GM19397 (cell line): ENCODE measurements at regions not wholly inside any gene's neighbourhood (a gene's known extent, or its start where the extent isn't known, plus 50 kb on each side); places are given as distances from the start of the nearest gene placed in this dataset.

Experiments used
- ATAC-seq: cut with Tn5 transposase; IDR thresholded peaks from one replicate; pipeline ENCODE4 v1.9.1; 2021; ENCODE audit warnings: mild to moderate bottlenecking, moderate library complexity; ENCODE audit not compliant: unreplicated experiment

DNA sequence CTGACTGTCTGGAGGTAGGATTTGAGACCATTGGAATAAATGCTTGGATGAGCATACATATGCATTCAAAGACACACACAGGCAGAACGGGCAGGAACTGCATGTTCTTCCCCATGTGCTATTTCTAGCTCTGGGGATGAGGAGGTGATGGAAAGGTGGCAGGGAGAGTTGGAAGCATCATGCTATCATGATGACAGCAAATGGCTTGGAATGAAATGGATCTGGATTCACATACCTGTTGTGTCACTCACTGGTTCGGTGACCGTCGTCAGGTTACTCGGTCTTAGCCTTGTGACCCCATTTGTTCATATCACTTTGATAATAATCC lies 627.9 kb upstream of the KIRREL3 start:
- ATAC-seq, result no peak

DNA sequence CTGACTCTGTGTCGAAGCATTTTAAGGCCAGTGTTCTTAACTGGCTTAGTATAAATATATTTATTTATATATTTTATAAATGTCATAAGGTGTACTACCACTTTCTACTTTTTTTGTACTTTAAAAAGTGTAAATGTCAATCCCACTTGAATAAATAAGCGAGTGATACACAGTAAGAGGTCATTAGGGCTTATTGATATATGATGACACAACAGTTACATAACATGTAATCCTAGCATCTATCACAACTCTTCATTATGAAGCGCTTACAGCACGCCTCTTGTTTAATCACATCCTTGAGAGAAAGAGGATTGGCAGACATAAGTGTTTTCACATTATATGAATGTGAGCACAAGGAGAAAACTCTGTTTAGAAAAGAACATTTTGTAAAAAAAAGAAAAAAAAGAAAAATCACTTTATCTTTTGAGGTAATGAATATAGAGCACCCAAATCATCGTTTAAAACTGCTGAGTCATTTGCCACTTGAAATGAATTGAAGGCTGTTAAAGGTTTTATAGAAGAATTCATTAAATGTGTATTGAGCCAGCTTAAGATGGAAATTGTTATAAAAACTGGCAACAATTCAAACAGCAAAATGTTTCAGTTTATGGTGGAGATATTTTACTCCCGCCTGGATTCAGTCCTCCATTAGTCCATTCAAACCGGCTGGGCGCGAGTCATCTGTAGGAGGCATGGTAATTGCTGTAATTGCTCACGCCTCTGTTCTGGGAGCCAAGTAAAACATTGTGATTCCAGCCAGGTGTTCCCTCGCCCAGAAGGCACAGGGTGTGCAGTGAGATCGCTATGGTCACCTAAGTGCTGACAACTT lies 627.3 kb upstream of the KIRREL3 start:
- no peak for ATAC-seq

DNA sequence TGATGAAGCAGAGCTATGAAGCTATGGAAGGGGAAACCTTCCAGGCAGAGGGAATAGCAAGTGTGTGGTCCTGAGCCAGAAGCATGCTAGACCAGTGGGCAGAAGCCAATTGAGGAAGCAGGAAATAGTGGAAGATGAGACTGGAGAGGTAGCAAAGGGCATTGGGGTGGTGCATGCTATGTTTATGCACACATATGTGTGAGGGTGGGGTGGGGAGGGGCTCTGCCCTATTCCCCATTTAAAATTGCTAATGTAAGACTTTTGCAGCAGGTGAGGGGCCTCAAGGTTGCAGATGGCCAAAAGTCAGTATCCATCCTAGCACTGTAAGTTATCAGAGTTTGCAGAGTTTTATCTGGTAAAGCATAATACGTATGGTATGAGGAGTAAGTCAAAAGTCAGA lies 626.6 kb upstream of the KIRREL3 start:
- ATAC-seq, result no peak

DNA sequence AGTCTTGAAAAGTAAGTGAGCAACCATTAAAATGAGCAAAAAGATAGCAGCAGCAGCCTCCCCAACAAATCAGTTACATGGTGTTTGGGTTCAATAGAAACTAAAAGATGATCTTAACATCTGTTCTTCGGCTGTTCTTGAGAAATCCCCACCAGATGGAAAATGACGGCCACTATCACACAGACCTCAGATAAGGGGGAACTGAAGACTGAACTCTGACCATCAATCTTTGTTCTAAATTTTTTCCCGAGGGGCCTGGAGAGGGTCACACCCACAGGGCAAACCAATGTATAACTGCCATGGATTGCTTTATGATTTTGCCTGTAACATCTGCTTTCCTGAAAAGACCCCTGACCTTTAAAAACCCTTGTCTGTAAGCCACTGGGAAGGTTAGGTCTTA lies 624.8 kb upstream of the KIRREL3 start:
- ATAC-seq, result no peak

DNA sequence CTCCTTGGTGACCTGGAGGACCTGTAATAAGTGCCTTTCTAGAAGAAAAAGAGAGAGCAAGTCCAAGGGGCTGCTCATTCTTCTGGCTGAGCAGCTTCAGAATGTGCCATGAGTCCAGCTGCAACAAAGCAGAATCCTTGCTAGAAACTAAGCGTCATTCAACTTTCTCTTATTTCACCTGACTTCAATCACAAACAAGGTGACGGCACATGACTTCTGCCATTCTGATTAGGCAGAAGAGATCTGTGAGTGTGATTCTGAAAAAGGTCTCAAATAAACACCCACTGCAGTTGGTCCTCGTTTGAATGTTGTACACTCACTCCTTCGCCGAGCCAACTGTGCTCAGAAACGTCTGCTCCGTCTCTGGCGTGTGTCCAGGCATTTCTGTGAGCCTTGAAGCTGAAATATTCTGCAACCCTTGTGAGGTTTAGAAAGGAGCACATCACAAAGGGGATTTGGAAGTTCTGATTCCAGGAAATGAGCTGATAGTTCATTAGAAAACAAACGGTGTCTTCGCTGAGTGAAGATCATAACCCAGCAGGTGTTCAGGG lies 623.8 kb upstream of the KIRREL3 start:
- ATAC-seq, result no peak

DNA sequence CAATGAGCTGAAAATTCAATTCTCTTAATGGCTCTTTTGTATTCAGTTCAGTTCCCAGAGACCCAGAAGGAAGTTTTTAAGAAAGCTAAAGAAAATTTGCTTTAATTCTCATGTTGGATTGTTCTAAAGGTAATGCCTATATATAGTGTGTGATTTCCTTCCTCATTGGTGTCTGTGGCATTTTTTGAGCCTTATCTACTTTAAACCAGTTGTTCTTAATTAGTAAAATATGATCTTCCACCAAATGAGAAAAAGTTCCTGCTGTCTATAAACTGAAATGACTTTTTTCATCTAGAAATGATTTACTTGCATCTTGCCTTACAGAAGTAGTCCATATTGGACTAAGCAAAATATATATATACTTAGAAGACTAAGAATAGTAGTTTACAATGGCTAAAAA lies 622.1 kb upstream of the KIRREL3 start:
- ATAC-seq, result no peak

DNA sequence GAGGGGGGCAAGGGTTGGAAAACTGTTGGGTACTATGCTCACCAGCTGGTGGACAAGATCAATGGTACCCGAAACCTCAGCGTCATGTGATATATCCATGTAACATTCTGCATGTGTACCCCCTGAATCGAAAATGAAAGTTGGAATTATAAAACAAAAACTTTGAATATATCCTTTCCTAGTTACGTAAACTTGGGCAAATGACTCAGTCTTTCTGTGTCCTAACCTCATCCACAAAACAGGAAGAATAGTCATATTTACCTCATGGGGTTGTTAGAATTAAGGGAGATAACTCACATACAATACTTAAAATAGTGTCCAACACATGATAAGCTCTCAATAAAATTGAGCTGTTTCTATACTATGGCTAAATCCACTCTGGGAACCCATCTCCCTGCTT lies 620.1 kb upstream of the KIRREL3 start:
- no peak for ATAC-seq

DNA sequence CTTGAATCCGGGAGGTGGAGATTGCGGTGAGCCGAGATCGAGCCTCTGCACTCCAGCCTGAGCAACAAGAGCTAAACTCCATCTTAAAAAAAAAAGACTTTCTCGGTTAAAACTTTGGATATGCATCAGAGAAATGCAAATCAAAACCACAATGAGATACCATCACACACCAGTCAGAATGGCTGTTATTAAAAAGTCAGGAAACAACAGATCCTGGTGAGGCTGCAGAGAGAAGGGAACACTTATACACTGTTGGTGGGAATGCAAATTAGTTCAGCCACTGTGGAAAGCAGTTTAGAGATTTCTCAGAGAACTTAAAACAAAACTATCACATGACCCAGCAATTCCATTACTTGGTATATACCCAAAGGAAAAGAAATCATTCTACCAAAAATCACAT lies 619.4 kb upstream of the KIRREL3 start:
- ATAC-seq, result no peak

DNA sequence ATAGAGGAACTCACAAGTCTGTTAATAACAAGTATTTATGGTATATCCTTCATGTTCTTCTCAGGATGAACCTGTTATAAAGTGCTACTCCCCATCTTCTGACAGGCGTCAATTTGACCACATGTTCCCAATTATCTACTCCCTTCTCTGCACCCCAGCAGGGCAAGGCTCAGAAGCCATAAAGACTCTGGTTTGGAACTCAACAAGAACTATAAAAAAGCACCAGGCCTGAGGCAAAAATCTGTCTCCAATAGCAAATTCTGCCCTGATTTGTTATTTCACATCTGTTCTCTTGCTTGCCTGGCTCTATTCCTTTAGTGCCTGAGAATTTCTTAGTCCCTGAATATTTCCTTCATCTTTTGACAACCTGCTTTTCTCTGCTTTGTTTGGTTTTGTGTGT lies 618.2 kb upstream of the KIRREL3 start:
- no peak for ATAC-seq

DNA sequence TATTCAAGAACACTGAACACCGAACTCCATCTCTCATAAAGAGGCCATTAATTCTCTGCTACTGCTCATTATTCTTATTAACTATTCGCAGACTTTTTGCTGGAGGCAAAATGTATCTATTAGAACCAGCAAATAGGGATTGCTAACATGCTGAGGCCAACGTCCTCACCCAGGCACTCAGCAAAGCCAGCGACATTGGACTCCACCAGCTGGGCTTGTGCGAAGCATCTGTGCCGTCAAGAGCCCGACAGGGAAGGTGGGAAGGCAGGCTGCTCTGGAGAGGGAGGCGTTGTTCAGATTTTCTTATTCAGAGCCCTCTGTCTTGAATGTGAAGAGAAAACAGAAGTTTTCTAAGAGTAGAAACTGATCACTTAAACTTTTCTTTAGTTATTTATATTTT lies 615.6 kb upstream of the KIRREL3 start:
- no peak for ATAC-seq

DNA sequence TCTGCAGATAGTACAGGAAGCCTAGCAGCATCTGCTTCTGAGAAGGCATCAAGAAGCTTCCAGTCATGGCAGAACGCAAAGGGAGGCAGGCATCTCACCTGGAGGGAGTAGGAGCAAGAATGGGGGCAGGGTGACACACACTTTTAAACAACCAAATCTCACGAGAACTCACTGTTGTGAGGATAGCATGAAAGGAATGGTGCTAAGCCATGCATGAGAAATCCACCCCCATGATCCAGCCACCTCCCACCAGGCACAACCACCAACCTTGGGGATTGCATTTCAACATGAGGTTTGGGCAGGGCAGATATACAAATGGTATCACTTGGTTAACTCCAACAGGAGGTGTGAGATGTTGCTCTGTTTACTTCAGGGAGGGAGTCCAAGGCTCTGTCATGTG lies 612.0 kb upstream of the KIRREL3 start:
- no peak for ATAC-seq

DNA sequence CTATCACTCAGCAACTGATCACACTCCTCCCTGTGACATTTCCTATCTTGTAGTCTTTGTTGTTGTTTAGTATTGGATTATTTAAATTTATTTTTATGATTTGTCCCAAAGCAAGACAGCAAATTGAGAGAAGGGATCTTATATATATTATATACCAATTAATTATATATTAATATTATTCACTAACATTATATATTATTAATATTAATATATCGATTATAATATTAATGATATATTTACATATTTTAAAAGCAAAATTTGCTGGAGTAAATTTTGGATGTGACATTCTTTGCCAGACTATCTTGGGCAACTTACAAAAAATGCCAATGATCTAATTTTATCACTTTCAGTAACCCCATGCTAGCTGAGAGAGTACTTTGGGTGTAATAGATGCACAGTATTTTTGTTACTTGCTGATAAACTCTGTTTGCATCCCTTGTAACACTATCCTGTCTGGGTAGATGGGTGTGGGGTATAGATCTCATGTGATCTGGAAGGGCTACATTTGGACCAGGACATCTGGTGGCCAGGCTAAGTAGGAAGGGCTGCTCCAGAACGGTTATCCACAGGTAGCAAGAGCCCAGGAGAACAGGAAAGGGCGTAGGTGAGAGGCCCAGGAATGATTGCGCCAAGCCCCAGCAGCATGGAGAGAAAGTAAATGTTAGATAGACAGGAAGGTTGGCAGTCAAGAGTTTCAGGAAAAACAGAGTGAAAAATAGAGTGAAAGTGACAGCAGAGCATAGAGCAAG lies 608.6 kb upstream of the KIRREL3 start:
- no peak for ATAC-seq

DNA sequence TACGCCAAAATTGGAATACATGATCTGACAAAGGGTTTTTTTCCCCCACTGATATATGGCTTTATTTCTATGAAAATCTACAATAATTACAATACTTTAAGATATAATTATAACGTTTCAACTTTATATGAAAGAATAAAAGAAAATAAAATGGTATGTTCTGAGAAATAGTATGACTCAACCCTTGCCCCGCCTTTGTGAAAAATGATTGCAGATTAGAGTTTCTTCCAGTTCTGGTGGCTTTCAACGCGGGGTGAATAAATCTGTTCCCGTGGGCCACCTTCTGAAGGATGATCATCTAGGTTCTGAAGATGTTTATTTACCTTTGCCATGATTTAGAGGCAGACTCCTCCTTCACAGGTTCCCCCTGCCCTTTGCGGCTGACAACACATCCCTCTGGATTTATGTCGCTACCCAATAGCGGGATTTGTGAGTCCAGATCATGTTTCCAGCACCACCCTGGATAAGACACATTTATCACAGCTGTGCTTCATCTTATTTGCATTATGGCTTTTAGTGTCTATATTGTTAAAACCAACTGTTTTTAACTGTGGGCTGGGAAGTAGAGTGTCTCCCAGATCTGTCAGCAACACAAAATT lies 607.0 kb upstream of the KIRREL3 start:
- no peak for ATAC-seq

DNA sequence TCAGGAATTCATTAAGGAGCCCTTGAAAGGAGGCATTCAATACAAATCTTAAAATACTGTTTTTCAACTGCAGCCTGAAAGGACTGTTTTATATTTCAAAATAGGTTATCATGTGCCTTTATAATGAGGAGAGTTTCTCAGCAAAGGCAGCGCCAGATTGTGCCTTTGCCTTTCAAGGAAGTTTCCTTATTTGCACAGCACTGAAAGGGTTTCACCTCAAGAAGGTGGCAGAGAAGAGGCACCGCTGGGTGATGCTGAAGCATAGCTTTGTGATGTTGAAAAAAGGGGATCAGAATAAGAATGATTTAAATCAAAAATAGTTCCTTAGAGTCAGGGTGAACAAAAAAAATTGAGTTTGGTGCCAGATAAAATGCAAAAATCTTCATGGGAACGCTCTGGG lies 601.0 kb upstream of the KIRREL3 start:
- ATAC-seq, result no peak

DNA sequence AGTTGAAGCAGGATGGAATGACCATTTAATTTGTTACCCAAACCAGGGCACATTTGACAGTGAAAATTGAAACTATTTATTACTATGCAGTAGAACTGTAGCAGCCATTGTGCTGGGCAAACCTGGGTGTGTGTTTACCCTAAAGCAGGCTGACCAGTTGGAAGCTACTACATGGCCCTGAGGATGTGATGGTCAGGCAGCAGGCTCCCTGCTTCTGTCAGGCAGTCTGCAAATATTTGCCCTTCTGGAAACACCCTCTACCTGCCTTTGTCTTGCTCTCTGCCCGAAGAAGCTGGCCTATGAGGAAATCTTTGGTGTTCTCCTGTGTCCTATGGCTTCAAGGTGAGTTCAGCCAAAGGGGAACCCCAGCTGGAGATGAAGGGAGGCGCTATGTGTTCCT lies 600.1 kb upstream of the KIRREL3 start:
- no peak for ATAC-seq

DNA sequence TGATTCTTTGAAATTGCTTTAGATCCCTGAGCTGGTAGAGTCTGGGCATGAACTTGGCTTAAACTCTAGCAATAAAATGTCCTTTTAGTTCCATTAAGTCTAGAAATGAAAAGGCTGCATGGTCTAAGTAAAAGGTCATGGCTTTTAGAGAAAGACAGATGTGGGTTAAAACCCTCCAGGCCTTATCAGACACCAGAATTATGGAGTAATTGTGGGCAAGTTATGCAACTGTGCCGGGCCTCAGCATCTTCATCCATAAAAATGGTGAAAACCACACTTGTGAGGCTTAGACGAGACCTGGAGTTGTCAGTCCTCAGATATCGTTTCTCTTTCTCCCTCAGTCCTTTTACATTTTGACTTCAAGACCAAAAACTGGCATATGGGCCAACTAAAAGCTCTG lies 597.9 kb upstream of the KIRREL3 start:
- no peak for ATAC-seq

DNA sequence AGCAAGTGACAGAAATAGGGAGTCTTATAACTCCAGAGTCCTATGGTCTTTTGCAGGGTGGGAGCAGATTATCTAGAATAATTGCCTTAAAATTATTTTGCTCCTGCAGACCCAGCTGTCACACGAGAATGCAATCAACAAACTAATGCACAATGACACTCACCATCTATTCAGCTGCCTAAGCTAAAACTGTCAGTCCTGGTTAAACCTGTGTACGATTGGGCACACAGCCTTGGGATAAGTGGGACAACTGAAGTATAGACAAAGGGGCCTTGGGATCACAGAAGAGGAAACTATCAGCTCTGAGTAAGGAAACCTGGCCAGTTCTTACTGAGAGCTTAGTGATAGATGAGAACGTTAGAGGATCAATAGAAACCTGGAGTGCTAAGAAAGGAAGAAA lies 595.9 kb upstream of the KIRREL3 start:
- ATAC-seq, result no peak

DNA sequence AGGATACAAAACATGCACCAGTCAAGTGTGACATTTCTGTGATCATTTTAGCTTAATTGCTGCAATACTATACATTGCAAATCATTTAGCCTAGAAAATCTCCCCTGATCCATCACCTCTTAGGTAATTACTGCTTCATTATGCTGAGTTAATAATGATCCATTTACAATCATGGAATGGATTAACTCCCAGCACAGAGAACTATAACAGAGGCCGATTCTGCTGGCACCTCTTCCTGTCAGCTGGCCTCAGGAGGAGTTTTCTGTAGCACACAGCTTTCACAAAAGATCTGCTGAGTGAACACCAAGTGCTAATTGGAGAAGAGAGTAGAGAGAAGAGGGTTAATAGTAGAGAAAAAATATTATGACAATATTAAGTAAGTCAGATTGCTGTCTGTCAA lies 591.8 kb upstream of the KIRREL3 start:
- no peak for ATAC-seq

DNA sequence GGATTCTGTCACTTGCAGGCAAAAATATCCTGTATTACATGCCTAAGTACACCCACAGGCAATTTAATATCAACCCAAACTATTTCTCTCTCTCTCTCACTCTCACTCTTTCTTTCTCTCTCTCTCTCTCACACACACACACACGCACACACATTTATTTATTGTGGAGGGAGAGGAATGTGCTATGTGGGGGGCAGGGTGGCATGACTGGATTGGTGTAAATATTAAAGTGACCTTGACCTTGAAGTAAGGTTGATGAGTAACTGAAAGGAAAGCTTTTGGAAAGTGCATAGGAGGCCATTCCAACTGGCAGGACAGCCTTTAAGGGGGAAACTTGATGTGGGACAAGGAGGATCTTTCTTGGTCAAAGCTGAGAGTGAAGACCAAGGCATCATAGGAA lies 589.7 kb upstream of the KIRREL3 start:
- no peak for ATAC-seq

DNA sequence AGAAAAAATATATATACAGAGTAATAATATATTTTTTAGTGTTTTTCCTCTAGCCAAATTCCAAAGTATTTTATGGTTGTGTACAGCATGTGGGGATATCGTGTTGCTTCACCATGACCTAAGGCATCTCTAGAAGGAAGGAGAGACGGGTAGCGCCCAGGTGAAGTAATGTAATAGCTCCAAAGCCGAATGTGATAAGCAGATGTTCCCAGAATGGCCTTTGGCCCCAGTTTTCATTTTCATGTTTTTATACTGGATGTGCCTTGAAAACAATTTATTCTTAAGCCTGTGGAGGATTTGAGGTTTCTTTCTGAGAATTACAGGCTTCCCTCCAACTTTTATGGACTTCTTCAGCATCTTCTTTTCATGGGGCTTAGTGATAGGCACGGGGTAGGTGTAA lies 587.9 kb upstream of the KIRREL3 start:
- ATAC-seq, result no peak

DNA sequence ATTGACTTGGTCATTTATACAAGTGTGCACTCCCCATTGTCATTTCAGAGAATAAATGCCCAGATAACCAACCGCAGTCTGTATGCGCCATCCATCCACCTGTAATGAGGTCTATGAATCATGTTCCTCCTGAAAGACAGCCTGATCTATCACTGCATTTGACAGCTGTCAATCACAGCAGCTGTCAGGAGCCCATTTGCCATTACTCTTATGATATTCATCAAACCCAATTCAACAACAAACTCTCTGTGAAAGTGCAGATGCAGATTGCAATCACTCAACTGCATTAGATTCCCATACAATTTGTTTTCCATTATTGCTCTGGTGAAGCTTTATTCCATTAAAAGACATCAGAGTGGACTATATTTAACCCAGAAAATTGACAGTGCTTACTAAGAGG lies 586.9 kb upstream of the KIRREL3 start:
- ATAC-seq, result no peak

DNA sequence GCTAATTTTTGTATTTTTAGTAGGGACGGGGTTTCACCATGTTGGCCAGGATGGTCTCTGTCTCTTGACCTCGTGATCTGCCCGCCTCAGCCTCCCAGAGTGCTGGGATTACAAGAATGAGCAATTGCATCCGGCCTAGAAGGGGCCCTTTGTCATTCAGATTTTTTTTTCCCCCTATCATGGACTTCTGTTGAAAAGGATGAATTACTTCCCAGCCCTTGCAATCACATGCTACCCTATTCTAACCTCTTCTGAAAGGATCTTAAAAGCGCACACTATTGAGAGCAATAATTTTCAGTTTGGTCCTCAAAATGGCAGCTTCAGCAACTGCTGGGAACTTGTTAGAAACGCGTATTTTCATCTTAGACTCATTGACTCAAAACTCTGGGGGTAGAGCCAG lies 575.6 kb upstream of the KIRREL3 start:
- ATAC-seq, result no peak
